ENCODE measurements at regions not wholly inside any gene's neighbourhood (a gene's known extent, or its start where the extent isn't known, plus 50 kb on each side); places are given as distances from the start of the nearest gene placed in this dataset.

DNA sequence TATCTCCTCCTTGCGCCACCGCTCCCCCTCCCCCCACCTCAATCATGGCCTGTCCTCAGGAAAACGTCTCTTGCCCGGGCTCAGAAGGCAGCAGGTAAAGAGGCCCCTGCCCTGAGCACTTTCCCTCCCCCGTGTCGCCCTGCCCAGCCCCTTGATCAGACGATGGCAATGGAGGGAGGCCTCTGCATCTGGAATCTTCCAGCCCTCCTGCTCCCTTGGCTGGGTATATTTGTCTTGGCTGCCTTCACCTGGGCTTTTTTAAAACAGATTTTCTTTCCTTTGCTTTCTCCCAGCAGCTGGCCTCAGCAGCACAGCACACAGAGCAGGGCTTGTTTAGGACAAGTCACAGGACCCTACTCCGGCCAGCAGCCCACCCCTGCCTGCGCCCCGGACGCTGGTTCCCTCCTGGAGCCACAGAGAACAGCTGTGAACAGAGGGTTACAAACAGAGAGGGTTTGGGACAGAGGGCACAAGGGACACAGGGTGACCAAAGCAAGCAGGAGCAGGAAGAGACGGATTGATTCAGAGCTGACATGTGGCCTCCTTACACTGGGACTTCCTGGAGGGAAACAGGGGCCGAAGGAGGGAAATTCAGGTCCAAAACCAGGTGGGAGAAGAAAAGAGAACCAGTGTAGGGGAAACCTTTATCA is 78.7 kb downstream of the ISG20 start:
- CTCF ChIA-PET: no interaction called here
- Mint-ChIP-seq H3K36me3 (ENCODE audit: insufficient read depth, unreplicated experiment) (no peaks in the 10 kb centered on the region), H3K9me3 (ENCODE audit: unreplicated experiment) (no peaks in the 10 kb centered on the region), H3K27ac (ENCODE audit: unreplicated experiment) (no peak overlapping the region), H3K27me3 (ENCODE audit: insufficient read depth, unreplicated experiment) (peaks cover 21% of the 10 kb centered on the region), H3K4me3 (ENCODE audit: unreplicated experiment) (no peak overlapping the region), H3K4me1 (ENCODE audit: low read depth, unreplicated experiment) (no peaks in the 10 kb centered on the region)
- no peak for DNase-seq
- POLR2A ChIA-PET: no interaction called here
- H3K9me3 ChIP-seq: no peaks in the 10 kb centered on the region
- no peaks in the 10 kb centered on the region for H3K36me3 ChIP-seq (ENCODE audit: control insufficient read depth, insufficient read depth, low read length)
- H3K4me3 ChIP-seq (ENCODE audit: low read depth, low read length): no peak overlapping the region
- H3K27me3 ChIP-seq (replicated peaks; ENCODE audit: control insufficient read depth, insufficient read depth, low read length): no peaks in the 10 kb centered on the region; the same call in 1 of the 2 replicates
- intact Hi-C loops (cut with micrococcal nuclease; ENCODE audit: unreplicated experiment): no loop called here
- no peak for TF ChIP-seq CTCF (IDR thresholded peaks at IDR 0.05; ENCODE audit: insufficient read depth in 1 of 2, low read depth in 1 of 2, low read length in 1 of 2, severe bottlenecking in 1 of 2, unreplicated experiment in 1 of 2)
- BruUV-seq (replicated peaks): no TSS peak
- no peaks in the 10 kb centered on the region for H3K4me1 ChIP-seq

DNA sequence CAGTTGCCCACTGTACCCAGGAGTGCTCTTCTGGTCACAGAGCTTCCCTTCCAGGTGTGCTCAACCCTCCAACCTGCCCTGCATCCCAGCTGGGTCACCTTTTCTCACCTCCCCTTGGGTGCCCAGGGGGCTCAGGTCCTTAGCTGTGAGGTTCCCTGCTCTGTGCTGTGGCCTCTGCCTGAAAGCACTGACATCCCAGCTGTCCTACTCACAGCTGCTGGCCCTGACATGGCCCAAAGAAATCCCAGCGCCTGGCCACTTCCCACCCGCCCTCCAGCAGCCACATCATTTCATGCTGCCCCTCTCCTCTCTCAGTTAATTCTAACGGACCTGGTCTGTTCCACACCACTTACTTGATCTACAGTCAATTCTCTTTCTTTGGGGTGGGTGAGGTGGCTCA is 79.9 kb downstream of the ISG20 start:
- Mint-ChIP-seq H3K36me3 (ENCODE audit: insufficient read depth, unreplicated experiment) (no peaks in the 10 kb centered on the region), H3K27ac (ENCODE audit: unreplicated experiment) (no peak overlapping the region), H3K27me3 (ENCODE audit: insufficient read depth, unreplicated experiment) (peaks cover 18% of the 10 kb centered on the region), H3K9me3 (ENCODE audit: unreplicated experiment) (no peaks in the 10 kb centered on the region), H3K4me1 (ENCODE audit: low read depth, unreplicated experiment) (no peaks in the 10 kb centered on the region), H3K4me3 (ENCODE audit: unreplicated experiment) (no peak overlapping the region)
- no peaks in the 10 kb centered on the region; the same call in 1 of the 2 replicates for H3K27me3 ChIP-seq (replicated peaks; ENCODE audit: control insufficient read depth, insufficient read depth, low read length)
- H3K4me3 ChIP-seq (ENCODE audit: low read depth, low read length): no peak overlapping the region
- no peaks in the 10 kb centered on the region for H3K4me1 ChIP-seq
- POLR2A ChIA-PET: no interaction called here
- no peak for TF ChIP-seq CTCF (IDR thresholded peaks at IDR 0.05; ENCODE audit: insufficient read depth in 1 of 2, low read depth in 1 of 2, low read length in 1 of 2, severe bottlenecking in 1 of 2, unreplicated experiment in 1 of 2)
- CTCF ChIA-PET: interaction anchor here (0.6 kb wide), 1 partner anchor 250 kb away, joined by 4 read pairs; no protein-coding TSS in a partner anchor
- H3K36me3 ChIP-seq (ENCODE audit: control insufficient read depth, insufficient read depth, low read length): no peaks in the 10 kb centered on the region
- intact Hi-C loops (cut with micrococcal nuclease; ENCODE audit: unreplicated experiment): no loop called here
- no peak for DNase-seq
- no TSS peak for BruUV-seq (replicated peaks)
- H3K9me3 ChIP-seq: no peaks in the 10 kb centered on the region

DNA sequence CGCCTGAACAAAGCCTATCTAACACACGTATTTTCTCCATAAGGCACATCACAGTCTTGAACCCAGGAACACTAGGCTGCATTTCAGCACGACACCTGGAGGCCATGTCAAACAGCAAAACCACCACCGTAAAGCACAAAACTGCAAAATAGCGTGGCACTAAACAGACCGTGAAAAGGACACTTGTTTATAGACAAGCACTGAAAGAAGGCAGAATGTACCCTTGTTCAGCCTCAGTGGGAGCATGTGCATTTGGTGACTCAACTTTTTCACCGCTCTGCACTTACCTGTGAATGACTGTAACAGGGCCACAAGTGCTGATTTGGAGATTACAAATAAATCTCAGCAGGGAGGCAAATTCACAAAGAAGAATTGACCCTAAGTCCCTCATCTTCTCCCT is 80.8 kb downstream of the ISG20 start:
- no peaks in the 10 kb centered on the region for H3K9me3 Mint-ChIP-seq (ENCODE audit: unreplicated experiment)
- CTCF ChIA-PET: no interaction called here
- H3K27ac Mint-ChIP-seq (ENCODE audit: unreplicated experiment): no peak overlapping the region
- intact Hi-C loops (cut with micrococcal nuclease; ENCODE audit: unreplicated experiment): no loop called here
- no peak overlapping the region for H3K4me3 ChIP-seq (ENCODE audit: low read depth, low read length)
- no peaks in the 10 kb centered on the region for H3K4me1 ChIP-seq
- POLR2A ChIA-PET: no interaction called here
- DNase-seq: no peak
- peaks cover 18% of the 10 kb centered on the region for H3K27me3 Mint-ChIP-seq (ENCODE audit: insufficient read depth, unreplicated experiment)
- H3K9me3 ChIP-seq: no peaks in the 10 kb centered on the region
- H3K4me3 Mint-ChIP-seq (ENCODE audit: unreplicated experiment): no peak overlapping the region
- no peaks in the 10 kb centered on the region for H3K36me3 Mint-ChIP-seq (ENCODE audit: insufficient read depth, unreplicated experiment)
- TF ChIP-seq CTCF (IDR thresholded peaks at IDR 0.05; ENCODE audit: insufficient read depth in 1 of 2, low read depth in 1 of 2, low read length in 1 of 2, severe bottlenecking in 1 of 2, unreplicated experiment in 1 of 2): no peak
- H3K4me1 Mint-ChIP-seq (ENCODE audit: low read depth, unreplicated experiment): no peaks in the 10 kb centered on the region
- no TSS peak for BruUV-seq (replicated peaks)
- no peaks in the 10 kb centered on the region for H3K36me3 ChIP-seq (ENCODE audit: control insufficient read depth, insufficient read depth, low read length)
- no peaks in the 10 kb centered on the region; the same call in 1 of the 2 replicates for H3K27me3 ChIP-seq (replicated peaks; ENCODE audit: control insufficient read depth, insufficient read depth, low read length)

Measured in Caco-2 (cell line).